ENCODE measurements at regions not wholly inside any gene's neighbourhood (a gene's known extent, or its start where the extent isn't known, plus 50 kb on each side); places are given as distances from the start of the nearest gene placed in this dataset.

- no peak for TF ChIP-seq CTCF (conservative IDR thresholded peaks at IDR 0.05)
- TF ChIP-seq ZFX (IDR thresholded peaks at IDR 0.05) = no peak
Observed at GRCh38 chr3:105927741-105928140, 58.9 kb upstream of the CBLB start.
